ENCODE measurements at regions not wholly inside any gene's neighbourhood (a gene's known extent, or its start where the extent isn't known, plus 50 kb on each side); places are given as distances from the start of the nearest gene placed in this dataset.
"Not testable (repeated sequence)": the region's sequence is repeated elsewhere in the genome, so short reads cannot be mapped to it uniquely, and the experiment has no call there.

- no peak for DNase-seq
Measured at GRCh38 chr5:126098330-126099017, 324.7 kb upstream of the GRAMD2B start.

- DNase-seq: no peak
Measured at GRCh38 chr5:126099077-126099476, 324.1 kb upstream of the GRAMD2B start.

GRCh38 chr5:126100767-126101166 is 322.4 kb upstream of the GRAMD2B start:
- DNase-seq: no peak

- DNase-seq: no peak
Measured at GRCh38 chr5:126101901-126102300, 321.3 kb upstream of the GRAMD2B start.

- DNase-seq: no peak
Measured at GRCh38 chr5:126103050-126103449, 320.2 kb upstream of the GRAMD2B start.

GRCh38 chr5:126103868-126104267 is 319.3 kb upstream of the GRAMD2B start:
- DNase-seq: no peak

GRCh38 chr5:126104341-126104740 is 318.9 kb upstream of the GRAMD2B start:
- DNase-seq: no peak

GRCh38 chr5:126104951-126105350 is 318.3 kb upstream of the GRAMD2B start:
- DNase-seq: no peak

GRCh38 chr5:126106029-126106428 is 317.2 kb upstream of the GRAMD2B start:
- DNase-seq: no peak

GRCh38 chr5:126107381-126107780 is 315.8 kb upstream of the GRAMD2B start:
- no peak for DNase-seq

GRCh38 chr5:126108470-126108869 is 314.7 kb upstream of the GRAMD2B start:
- no peak for DNase-seq

GRCh38 chr5:126115059-126115629 is 308.1 kb upstream of the GRAMD2B start:
- DNase-seq: no peak

- DNase-seq: no peak
Measured at GRCh38 chr5:126117044-126117443, 306.2 kb upstream of the GRAMD2B start.

GRCh38 chr5:126119887-126120442 is 303.2 kb upstream of the GRAMD2B start:
- DNase-seq: no peak

- no peak for DNase-seq
Measured at GRCh38 chr5:126120939-126121338, 302.3 kb upstream of the GRAMD2B start.

- DNase-seq: no peak
Measured at GRCh38 chr5:126122942-126123341, 300.3 kb upstream of the GRAMD2B start.

- DNase-seq: no peak
Measured at GRCh38 chr5:126124706-126125345, 298.4 kb upstream of the GRAMD2B start.

- DNase-seq: no peak
Measured at GRCh38 chr5:126125407-126125806, 297.8 kb upstream of the GRAMD2B start.

GRCh38 chr5:126126574-126126973 is 296.6 kb upstream of the GRAMD2B start:
- DNase-seq: no peak

- DNase-seq: not testable (repeated sequence)
Measured at GRCh38 chr5:126127371-126127770, 295.8 kb upstream of the GRAMD2B start.

GRCh38 chr5:126129431-126129830 is 293.8 kb upstream of the GRAMD2B start:
- no peak for DNase-seq

GRCh38 chr5:126133424-126133823 is 289.8 kb upstream of the GRAMD2B start:
- DNase-seq: no peak

- no peak for DNase-seq
Measured at GRCh38 chr5:126137891-126138280, 285.3 kb upstream of the GRAMD2B start.

- no peak for DNase-seq
Measured at GRCh38 chr5:126138281-126138931, 284.8 kb upstream of the GRAMD2B start.
